Heart left ventricle (tissue), 13 donors: ENCODE measurements at regions not wholly inside any gene's neighbourhood (a gene's known extent, or its start where the extent isn't known, plus 50 kb on each side); places are given as distances from the start of the nearest gene placed in this dataset.

Experiments
- POLR2A ChIP-seq, 2 donors: fragments of 450-650 bp; IDR thresholded peaks; one replicate each; pipeline ENCODE4 v1.6.1; 2017; ENCODE audit warnings: antibody characterized with exemption in 2 of 2, mild to moderate bottlenecking in 2 of 2, moderate library complexity in 2 of 2
- TF ChIP-seq, protein P1 (sequence below), 12 donors: fragments of 200-600 bp; sonication (generic) in 4 of 12; IDR thresholded peaks; one replicate each; pipeline versions ENCODE4 v1.5.0 to v1.8.0; 2018 to 2022; ENCODE audit warnings: antibody characterized with exemption in 12 of 12, mild to moderate bottlenecking in 5 of 12
- donor health status: ischemic (EF 13 %, LVEDD 7.1; RV severe dilation, severe dysfunction).
- donor health status: DM: no; HTN: yes; CAD: no.
- donor health status: DM: no; HTN: no; CAD: no.
- donor health status: ischemic (EF 25% LVEDD 6.9; RV normal size, moderate dysfunction).
- donor health status: ischemic (EF 25% LVEDD 5.7; RV mildly dilated, moderate dysfunction).
- donor health status: ischemic (EF 35%, LVEDD 5.7; RV mildly dilated, moderate dysfunction).
- donor health status: nonischemic (EF 11% LVEDD 7.7; RV severe dilation, severe dysfunction).
- donor health status: DM: yes; HTN: yes; CAD: no.
- donor health status: PGD.
- donor health status: ischemic (EF 29% LVEDD 5.4; RV normal size, mild dysfunction).
- donor health status: nonischemic (EF 23%, LVEDD 6.1; RV moderate dilation, normal function).

DNA sequence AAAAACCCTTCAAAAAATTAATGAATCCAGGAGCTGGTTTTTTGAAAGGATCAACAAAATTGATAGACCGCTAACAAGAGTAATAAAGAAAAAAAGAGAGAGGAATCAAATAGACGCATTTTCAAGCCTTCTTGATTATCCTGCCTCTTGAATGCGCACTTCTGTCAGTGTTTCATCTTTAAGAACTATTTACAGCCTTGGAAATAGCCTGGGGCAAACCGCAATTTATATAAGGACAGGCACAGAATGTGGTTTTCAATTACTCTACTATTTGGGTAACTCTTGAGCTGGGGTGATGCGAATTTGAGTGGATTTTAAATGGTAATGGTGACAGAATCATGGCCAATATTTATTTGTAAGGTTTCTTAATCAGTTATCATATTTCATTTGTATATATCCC is 179.1 kb upstream of the OTX2 start:
- no peak for TF ChIP-seq POLR2A (IDR thresholded peaks at IDR 0.05)
- TF ChIP-seq, protein P1, sequence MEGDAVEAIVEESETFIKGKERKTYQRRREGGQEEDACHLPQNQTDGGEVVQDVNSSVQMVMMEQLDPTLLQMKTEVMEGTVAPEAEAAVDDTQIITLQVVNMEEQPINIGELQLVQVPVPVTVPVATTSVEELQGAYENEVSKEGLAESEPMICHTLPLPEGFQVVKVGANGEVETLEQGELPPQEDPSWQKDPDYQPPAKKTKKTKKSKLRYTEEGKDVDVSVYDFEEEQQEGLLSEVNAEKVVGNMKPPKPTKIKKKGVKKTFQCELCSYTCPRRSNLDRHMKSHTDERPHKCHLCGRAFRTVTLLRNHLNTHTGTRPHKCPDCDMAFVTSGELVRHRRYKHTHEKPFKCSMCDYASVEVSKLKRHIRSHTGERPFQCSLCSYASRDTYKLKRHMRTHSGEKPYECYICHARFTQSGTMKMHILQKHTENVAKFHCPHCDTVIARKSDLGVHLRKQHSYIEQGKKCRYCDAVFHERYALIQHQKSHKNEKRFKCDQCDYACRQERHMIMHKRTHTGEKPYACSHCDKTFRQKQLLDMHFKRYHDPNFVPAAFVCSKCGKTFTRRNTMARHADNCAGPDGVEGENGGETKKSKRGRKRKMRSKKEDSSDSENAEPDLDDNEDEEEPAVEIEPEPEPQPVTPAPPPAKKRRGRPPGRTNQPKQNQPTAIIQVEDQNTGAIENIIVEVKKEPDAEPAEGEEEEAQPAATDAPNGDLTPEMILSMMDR (IDR thresholded peaks at IDR 0.05): no peak
